ENCODE measurements at regions not wholly inside any gene's neighbourhood (a gene's known extent, or its start where the extent isn't known, plus 50 kb on each side); places are given as distances from the start of the nearest gene placed in this dataset.

DNA sequence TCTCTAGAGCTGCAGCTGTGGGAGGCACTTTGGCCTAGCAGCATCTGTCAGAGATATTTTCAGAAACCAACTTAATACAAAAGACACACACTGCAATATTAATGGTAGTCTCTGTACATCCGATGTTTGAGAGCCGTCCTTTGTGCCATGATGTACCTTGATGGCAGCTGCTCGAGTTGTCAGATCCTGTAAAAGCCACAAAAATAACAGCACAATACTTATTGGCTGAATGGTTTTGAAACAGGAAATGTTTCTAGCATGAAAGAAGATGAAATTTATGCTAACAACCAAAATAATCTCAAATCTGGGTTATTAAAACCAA is 445.5 kb upstream of the TBL1XR1 start:
- TF ChIP-seq, protein P1, sequence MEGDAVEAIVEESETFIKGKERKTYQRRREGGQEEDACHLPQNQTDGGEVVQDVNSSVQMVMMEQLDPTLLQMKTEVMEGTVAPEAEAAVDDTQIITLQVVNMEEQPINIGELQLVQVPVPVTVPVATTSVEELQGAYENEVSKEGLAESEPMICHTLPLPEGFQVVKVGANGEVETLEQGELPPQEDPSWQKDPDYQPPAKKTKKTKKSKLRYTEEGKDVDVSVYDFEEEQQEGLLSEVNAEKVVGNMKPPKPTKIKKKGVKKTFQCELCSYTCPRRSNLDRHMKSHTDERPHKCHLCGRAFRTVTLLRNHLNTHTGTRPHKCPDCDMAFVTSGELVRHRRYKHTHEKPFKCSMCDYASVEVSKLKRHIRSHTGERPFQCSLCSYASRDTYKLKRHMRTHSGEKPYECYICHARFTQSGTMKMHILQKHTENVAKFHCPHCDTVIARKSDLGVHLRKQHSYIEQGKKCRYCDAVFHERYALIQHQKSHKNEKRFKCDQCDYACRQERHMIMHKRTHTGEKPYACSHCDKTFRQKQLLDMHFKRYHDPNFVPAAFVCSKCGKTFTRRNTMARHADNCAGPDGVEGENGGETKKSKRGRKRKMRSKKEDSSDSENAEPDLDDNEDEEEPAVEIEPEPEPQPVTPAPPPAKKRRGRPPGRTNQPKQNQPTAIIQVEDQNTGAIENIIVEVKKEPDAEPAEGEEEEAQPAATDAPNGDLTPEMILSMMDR (IDR thresholded peaks at IDR 0.05; ENCODE audit: low read depth, low read length) = no peak
- TF ChIP-seq POLR2A (IDR thresholded peaks at IDR 0.05; ENCODE audit: extremely low read depth, insufficient read length) = no peak
- TF ChIP-seq, protein P2, sequence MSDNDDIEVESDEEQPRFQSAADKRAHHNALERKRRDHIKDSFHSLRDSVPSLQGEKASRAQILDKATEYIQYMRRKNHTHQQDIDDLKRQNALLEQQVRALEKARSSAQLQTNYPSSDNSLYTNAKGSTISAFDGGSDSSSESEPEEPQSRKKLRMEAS (IDR thresholded peaks at IDR 0.05; ENCODE audit: low read depth, low read length) = no peak
- TF ChIP-seq MYC (IDR thresholded peaks at IDR 0.05; ENCODE audit: low read depth, low read length) = no peak
- H3K4me3 ChIP-seq (ENCODE audit: low read depth, low read length) = no peak overlapping the region
- DNase-seq (ENCODE audit: low read depth) = no peak

DNA sequence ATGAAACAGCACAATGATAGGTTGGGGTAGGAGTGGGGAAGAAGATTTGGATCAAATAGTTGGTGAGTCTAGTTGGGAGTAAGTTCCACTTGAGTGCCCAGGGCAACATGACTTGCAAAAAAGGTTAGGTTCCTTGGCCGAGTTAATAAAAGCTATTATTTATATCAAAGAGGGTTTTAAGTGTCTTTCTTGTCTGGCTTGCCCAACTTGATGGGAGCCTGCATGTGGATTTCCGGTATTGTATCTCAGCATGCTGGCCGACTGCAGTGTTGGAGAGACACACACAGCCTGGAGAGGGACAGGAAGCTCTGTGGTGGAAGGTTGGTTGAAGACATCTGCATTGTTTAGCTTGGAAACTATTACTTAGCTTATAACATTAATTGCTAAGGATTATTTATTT is 449.5 kb upstream of the TBL1XR1 start:
- no peak overlapping the region for H3K4me3 ChIP-seq (ENCODE audit: low read depth, low read length)
- DNase-seq (ENCODE audit: low read depth) = peak; percentile 28
- TF ChIP-seq POLR2A (IDR thresholded peaks at IDR 0.05; ENCODE audit: extremely low read depth, insufficient read length) = no peak
- TF ChIP-seq, protein P2 (IDR thresholded peaks at IDR 0.05; ENCODE audit: low read depth, low read length) = no peak
- TF ChIP-seq, protein P1 (IDR thresholded peaks at IDR 0.05; ENCODE audit: low read depth, low read length) = no peak
- TF ChIP-seq MYC (IDR thresholded peaks at IDR 0.05; ENCODE audit: low read depth, low read length) = no peak

DNA sequence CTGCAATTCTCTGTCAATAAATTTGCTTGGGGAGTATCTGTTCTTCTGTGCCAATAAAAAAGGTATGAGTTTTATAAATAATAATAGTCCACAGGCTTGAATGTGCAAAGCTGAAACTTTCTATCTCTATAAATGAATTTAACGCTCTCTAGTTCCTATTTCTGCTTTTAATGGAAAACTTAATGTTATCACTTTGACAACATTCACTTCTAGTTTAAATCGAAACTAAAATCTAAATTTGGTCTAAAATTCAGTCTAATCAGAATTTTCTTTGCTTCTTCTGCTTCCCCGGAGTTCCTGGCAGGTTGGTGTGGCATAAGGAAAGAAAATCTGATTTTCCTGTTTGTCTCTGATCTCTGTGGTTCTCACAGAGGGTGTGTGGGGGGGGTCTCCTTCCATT is 450.1 kb upstream of the TBL1XR1 start:
- no peak overlapping the region for H3K4me3 ChIP-seq (ENCODE audit: low read depth, low read length)
- TF ChIP-seq POLR2A (IDR thresholded peaks at IDR 0.05; ENCODE audit: extremely low read depth, insufficient read length) (no peak), MYC (IDR thresholded peaks at IDR 0.05; ENCODE audit: low read depth, low read length) (no peak)
- TF ChIP-seq, protein P1 (IDR thresholded peaks at IDR 0.05; ENCODE audit: low read depth, low read length) = no peak
- TF ChIP-seq, protein P2 (IDR thresholded peaks at IDR 0.05; ENCODE audit: low read depth, low read length) = no peak
- no peak for DNase-seq (ENCODE audit: low read depth)

DNA sequence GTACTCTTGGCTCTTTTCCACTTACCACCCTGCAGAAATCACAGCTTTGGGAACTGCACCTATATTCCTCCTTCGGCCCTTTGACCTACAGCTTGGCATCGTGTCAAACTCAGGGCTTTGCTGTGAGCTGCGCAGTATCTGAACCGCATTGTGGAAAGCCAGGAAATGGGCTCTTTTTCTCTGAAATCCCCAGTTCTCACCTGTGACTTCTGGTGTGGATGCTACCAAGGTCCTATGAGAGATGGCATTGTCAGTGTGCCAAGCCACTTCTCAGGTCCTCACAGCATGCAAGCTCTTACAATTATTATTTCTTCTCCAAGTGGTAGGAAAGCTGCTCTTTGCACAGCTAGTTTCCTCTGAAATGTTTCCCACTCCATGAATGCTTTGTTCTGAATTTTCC is 450.6 kb upstream of the TBL1XR1 start:
- H3K4me3 ChIP-seq (ENCODE audit: low read depth, low read length) = no peak overlapping the region
- TF ChIP-seq POLR2A (IDR thresholded peaks at IDR 0.05; ENCODE audit: extremely low read depth, insufficient read length) (no peak), MYC (IDR thresholded peaks at IDR 0.05; ENCODE audit: low read depth, low read length) (no peak)
- TF ChIP-seq, protein P2 (IDR thresholded peaks at IDR 0.05; ENCODE audit: low read depth, low read length) = no peak
- TF ChIP-seq, protein P1 (IDR thresholded peaks at IDR 0.05; ENCODE audit: low read depth, low read length) = no peak
- no peak for DNase-seq (ENCODE audit: low read depth)

DNA sequence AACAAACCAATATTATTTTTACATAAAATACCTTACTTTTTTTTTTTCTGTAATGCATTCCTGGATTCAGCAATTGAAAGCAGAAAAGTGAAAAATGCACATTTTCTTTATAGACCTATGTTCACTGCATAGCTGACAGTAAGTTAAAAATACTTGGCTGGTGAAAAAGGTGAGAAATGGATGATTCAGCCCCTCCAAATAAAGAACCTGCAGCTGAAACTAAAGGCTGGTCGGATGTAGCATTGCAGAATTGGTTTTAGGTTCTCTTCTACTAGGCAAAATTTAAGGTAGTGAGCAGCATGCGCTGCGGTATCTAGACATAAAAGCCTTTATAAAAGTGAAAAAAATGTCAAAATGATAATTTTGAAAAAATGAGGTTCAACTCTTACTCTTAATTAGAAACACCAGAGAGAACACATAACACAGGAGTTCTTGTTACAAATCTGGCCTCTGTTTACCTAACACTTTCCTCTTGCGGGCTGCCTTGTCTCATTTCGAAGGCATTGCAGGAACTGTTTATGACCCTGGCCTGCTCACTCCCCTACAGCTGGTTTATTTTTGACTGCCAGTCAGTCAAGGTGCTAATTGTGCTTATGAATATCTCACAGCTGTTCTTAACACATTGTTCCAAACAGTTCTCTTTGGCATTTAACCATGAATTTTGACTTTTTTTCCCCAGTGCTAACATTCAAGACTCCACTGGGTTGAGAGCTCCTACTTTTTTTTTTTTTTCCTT is 455.4 kb upstream of the TBL1XR1 start:
- DNase-seq (ENCODE audit: low read depth) = no peak
- H3K4me3 ChIP-seq (ENCODE audit: low read depth, low read length) = no peak overlapping the region
- TF ChIP-seq, protein P1 (IDR thresholded peaks at IDR 0.05; ENCODE audit: low read depth, low read length) = no peak
- TF ChIP-seq, protein P2 (IDR thresholded peaks at IDR 0.05; ENCODE audit: low read depth, low read length) = no peak
- no peak for TF ChIP-seq MYC (IDR thresholded peaks at IDR 0.05; ENCODE audit: low read depth, low read length)
